ENCODE measurements at regions not wholly inside any gene's neighbourhood (a gene's known extent, or its start where the extent isn't known, plus 50 kb on each side); places are given as distances from the start of the nearest gene placed in this dataset.

DNA sequence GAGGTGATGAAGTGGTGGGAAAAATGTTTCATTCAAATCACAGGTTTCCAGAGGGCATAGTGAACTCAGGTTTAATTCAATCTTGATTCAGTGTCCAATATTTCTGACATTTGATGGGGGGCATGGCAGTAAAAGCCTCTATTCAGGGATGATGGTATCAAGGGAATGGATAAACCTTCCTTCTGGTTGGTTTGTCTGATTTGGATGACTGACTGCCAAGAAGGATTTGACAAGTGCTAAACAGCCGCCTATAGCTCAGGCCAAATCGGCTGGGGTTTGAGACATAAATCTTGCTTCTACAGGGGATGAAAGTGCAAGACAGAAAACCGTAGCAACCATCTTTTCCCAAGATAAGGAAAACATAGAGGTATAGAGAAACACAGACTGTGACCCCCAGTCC is 121.8 kb upstream of the C11orf87 start:
- H2AFZ ChIP-seq: no peak overlapping the region
- H3K9ac ChIP-seq: no peak overlapping the region
- H3K4me3 ChIP-seq (ENCODE audit: low read depth, low read length): no peak overlapping the region
- H3K36me3 ChIP-seq (ENCODE audit: control insufficient read depth, insufficient read depth, low read length): no peaks in the 10 kb centered on the region
- H3K27ac ChIP-seq: no peak overlapping the region
- H3K4me2 ChIP-seq (ENCODE audit: low read length): no peak overlapping the region
- H3K27me3 ChIP-seq (ENCODE audit: control insufficient read depth, insufficient read depth, low read length): no peaks in the 10 kb centered on the region
- no peaks in the 10 kb centered on the region for H3K9me3 ChIP-seq (ENCODE audit: control insufficient read depth, low read length)
- no peaks in the 10 kb centered on the region for H3K4me1 ChIP-seq
- no peaks in the 10 kb centered on the region for H3K79me2 ChIP-seq
- no peak for TF ChIP-seq CTCF (IDR thresholded peaks at IDR 0.05)

DNA sequence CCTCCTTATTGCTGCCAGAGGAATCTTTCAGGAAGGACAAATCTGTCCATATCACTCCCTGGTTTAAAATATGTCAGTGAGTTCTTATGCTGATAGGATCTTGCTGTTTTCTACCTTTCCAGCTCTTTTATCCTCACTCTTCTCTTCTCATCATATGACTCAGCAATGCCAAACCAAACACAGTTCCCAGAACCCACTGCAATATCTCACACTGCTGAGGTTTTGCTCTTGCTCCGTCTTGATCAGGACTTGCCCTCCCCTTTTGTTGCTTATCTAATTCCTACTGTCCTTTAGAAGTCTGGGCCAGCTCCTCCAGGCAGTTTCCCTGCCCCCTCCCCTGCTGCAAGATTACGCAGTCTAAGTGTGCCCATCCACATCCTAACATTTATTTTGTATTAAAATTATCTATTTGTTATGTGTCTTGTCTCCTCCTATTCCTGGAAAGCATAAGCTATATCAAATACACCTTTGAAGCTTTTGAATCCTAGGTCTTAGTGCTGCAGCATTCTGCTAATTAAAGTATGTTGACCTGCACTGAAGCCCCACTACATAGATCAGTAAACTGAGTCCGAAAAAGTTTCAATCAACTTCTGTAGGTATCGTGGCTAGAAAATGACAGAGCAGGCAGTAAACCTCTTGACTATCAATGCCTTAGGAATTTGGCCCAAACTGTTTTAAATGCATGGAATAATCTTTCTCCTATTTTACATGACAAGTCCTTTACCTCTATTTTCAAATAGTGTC is 119.2 kb upstream of the C11orf87 start:
- no peak overlapping the region for H3K4me3 ChIP-seq (ENCODE audit: low read depth, low read length)
- no peak overlapping the region for H3K4me2 ChIP-seq (ENCODE audit: low read length)
- H3K4me1 ChIP-seq: no peaks in the 10 kb centered on the region
- no peaks in the 10 kb centered on the region for H3K36me3 ChIP-seq (ENCODE audit: control insufficient read depth, insufficient read depth, low read length)
- no peaks in the 10 kb centered on the region for H3K9me3 ChIP-seq (ENCODE audit: control insufficient read depth, low read length)
- no peaks in the 10 kb centered on the region for H3K79me2 ChIP-seq
- no peak overlapping the region for H3K9ac ChIP-seq
- TF ChIP-seq CTCF (IDR thresholded peaks at IDR 0.05): no peak
- H3K27me3 ChIP-seq (ENCODE audit: control insufficient read depth, insufficient read depth, low read length): no peaks in the 10 kb centered on the region
- H2AFZ ChIP-seq: no peak overlapping the region
- H3K27ac ChIP-seq: no peak overlapping the region

DNA sequence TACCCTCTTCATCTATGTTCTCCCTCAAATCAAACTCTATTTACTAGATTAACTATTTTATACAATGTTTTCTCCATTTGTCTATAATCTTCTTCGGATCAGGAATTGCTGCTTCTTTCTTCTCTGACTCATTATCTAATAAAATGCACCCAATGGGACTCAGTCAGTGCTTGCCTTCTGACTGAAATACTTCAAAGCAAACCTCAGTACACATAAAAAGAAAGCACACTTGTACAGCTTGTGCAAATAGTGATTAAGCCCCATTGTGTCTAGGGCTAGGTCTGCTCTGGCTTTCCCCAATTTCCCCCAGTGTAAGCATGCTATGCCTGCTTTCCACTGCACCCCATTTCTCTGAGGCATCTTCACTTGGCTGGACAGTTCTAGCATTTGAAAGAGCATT is 118.6 kb upstream of the C11orf87 start:
- Histone ChIP-seq H2AFZ (no peak overlapping the region), H3K4me2 (ENCODE audit: low read length) (no peak overlapping the region), H3K4me1 (no peaks in the 10 kb centered on the region), H3K79me2 (no peaks in the 10 kb centered on the region), H3K27ac (no peak overlapping the region), H3K9me3 (ENCODE audit: control insufficient read depth, low read length) (no peaks in the 10 kb centered on the region), H3K9ac (no peak overlapping the region), H3K4me3 (ENCODE audit: low read depth, low read length) (no peak overlapping the region), H3K36me3 (ENCODE audit: control insufficient read depth, insufficient read depth, low read length) (no peaks in the 10 kb centered on the region), H3K27me3 (ENCODE audit: control insufficient read depth, insufficient read depth, low read length) (no peaks in the 10 kb centered on the region)
- TF ChIP-seq CTCF (IDR thresholded peaks at IDR 0.05): no peak

DNA sequence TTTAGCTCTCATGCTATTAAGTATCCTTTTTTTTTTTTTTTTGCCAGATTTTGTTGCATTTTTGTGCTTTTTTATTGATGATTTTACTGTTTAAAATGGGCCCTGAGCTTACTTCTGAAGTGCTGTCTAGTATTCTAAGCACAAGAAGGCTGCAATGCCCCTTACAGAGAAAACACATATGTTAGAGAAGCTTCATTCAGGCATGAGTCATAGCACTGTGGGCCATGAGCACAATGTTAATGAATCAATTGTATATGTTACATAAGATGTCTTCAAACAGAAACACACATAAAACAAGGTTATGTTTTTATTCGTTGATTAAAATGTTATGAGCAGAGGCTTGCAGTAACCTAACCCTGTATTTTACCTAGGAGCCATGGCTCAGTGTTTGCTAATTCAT is 117.8 kb upstream of the C11orf87 start:
- TF ChIP-seq CTCF (IDR thresholded peaks at IDR 0.05): no peak
- no peak overlapping the region for H3K4me2 ChIP-seq (ENCODE audit: low read length)
- H3K4me3 ChIP-seq (ENCODE audit: low read depth, low read length): no peak overlapping the region
- H3K79me2 ChIP-seq: no peaks in the 10 kb centered on the region
- H3K9ac ChIP-seq: no peak overlapping the region
- H3K27me3 ChIP-seq (ENCODE audit: control insufficient read depth, insufficient read depth, low read length): no peaks in the 10 kb centered on the region
- H3K36me3 ChIP-seq (ENCODE audit: control insufficient read depth, insufficient read depth, low read length): no peaks in the 10 kb centered on the region
- H3K4me1 ChIP-seq: no peaks in the 10 kb centered on the region
- H2AFZ ChIP-seq: no peak overlapping the region
- no peaks in the 10 kb centered on the region for H3K9me3 ChIP-seq (ENCODE audit: control insufficient read depth, low read length)
- no peak overlapping the region for H3K27ac ChIP-seq

DNA sequence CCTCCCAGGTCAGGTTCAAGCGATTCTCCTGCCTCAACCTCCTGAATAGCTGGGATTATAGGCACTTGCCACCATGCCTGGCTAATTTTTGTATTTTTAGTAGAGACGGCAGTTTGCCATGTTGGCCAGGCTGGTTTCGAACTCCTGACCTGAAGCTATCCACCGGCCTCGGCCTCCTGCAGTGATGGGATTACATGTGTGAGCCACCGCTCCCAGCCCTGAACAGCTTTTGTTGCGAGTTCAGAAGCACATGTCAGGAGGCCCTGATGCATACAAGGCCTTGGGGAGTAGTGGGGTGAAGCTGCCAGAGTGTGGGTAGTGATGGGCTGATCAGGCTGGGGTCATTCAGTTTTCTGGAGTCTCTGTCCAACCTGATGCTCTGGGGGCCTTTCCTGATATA is 117.0 kb upstream of the C11orf87 start:
- no peak for TF ChIP-seq CTCF (IDR thresholded peaks at IDR 0.05)
- Histone ChIP-seq H3K27ac (no peak overlapping the region), H3K4me2 (ENCODE audit: low read length) (no peak overlapping the region), H3K36me3 (ENCODE audit: control insufficient read depth, insufficient read depth, low read length) (no peaks in the 10 kb centered on the region), H3K9ac (no peak overlapping the region), H3K4me3 (ENCODE audit: low read depth, low read length) (no peak overlapping the region), H3K27me3 (ENCODE audit: control insufficient read depth, insufficient read depth, low read length) (no peaks in the 10 kb centered on the region), H3K9me3 (ENCODE audit: control insufficient read depth, low read length) (no peaks in the 10 kb centered on the region), H3K79me2 (no peaks in the 10 kb centered on the region), H3K4me1 (no peaks in the 10 kb centered on the region), H2AFZ (no peak overlapping the region)
